HG02943 (cell line): ENCODE measurements at regions not wholly inside any gene's neighbourhood (a gene's known extent, or its start where the extent isn't known, plus 50 kb on each side); places are given as distances from the start of the nearest gene placed in this dataset.
"Not testable (repeated sequence)": the region's sequence is repeated elsewhere in the genome, so short reads cannot be mapped to it uniquely, and the experiment has no call there.

Experiments used
- ATAC-seq: cut with Tn5 transposase; IDR thresholded peaks from one replicate; pipeline ENCODE4 v1.9.1; 2021; ENCODE audit warnings: mild to moderate bottlenecking, low read depth, moderate library complexity; ENCODE audit not compliant: unreplicated experiment

DNA sequence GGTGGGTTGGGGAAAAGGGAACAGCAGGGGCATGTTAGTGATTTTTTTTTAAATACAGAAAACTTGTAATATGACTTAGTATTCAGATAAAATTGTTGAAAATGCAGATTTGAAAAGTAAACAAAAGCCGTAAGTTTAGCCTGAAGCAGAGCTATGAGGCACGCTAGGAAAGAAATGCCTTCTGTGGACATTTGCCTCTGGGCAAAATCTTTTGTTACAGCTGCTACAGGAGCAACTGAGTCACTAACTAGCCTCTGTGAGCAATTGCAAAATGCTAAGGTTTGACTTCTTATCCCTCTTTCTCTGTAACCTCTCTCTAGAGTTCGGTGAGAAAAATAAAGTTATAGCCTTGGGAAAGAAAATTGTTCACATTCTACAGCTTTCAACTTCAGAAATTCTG, 350.0 kb downstream of the SLC7A11 start:
- ATAC-seq, result no peak

- ATAC-seq, result no peak
These were observed 351.3 kb downstream of the SLC7A11 start for GRCh38 chr4:137890812-137891211.

DNA sequence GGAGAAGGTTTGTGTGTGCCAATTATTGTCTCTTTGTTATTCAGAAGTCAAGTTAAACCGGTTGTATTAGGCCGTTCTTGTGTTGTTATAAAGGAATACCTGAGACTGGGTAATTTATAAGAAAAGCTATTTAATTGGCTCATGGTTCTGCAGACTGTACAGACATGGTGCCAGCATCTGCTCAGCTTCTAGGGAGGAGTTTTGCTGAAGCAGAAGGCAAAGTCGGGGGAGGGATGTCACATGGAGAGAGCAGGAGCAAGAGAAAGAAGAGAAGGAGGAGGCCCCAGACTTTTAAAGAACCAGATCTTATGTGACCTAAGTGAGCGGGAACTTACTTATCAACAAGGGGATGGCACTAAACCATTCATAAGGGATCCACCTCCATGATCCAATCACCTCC, 349.3 kb upstream of the PCDH18 start:
- no peak for ATAC-seq

DNA sequence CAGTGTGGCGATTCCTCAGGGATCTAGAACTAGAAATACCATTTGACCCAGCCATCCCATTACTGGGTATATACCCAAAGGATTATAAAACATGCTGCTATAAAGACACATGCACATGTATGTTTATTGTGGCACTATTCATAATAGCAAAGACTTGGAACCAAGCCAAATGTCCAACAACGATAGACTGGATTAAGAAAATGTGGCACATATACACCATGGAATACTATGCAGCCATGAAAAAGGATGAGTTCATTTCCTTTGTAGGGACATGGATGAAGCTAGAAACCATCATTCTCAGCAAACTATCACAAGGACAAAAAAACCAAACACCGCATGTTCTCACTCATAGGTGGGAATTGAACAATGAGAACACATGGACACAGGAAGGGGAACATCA, 335.8 kb upstream of the PCDH18 start:
- not testable (repeated sequence) for ATAC-seq

DNA sequence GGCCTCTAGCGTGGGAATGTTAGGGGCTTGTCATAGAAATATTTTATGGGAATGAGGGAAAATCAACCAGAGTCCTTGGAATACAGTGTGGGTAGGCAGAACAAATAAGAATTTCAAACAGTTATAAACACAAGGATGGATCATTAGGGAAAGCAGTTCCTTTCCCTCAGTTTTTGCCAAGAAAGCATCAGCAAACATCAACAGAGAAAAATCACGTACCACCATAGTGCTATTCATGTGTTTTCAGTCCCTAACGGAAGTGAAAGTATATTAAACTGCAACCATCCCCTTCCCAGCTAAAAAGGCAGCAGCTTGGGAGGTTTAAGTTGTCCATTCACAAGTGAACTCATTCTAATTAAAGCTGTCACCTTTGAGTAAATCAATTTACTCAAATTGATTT, 334.4 kb upstream of the PCDH18 start:
- ATAC-seq, result no peak

DNA sequence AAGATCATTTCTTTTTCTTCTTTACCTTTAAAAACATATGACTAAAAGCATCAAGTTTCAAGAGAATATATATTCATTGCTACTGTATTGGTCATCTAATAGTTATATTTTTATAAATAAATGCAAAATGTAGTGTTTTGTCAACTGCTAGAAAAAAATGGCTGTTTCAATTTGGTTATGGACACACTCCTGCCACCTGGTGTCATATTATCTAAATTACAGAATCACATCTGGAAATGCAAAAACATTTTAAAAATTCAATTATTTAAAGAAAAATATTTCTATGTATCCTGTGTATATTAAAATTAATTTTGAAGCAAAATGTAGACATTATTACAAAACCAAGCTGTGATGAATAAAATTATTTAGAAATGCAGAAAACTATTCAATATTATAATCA, 329.4 kb upstream of the PCDH18 start:
- no peak for ATAC-seq

DNA sequence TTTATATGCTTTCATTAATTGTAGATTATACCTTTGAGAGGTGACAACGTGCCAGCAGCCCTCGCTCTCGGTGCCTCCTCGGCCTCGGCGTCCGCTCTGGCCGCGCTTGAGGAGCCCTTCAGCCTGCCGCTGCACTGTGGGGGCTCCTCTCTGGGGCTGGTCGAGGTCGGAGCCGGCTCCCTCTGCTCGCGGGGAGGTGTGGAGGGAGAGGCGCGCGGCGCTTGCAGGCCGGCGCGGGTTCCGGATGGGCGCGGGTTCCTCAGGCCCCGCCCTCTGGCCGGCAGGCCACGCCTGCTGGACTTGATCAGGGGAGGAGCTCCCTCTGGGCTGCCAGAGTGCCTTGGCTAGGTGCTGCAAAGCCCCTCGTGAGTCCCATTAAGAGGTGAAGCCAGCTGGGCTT, 321.1 kb upstream of the PCDH18 start:
- no peak for ATAC-seq

GRCh38 chr4:137852326-137852725, 320.0 kb upstream of the PCDH18 start:
- no peak for ATAC-seq

DNA sequence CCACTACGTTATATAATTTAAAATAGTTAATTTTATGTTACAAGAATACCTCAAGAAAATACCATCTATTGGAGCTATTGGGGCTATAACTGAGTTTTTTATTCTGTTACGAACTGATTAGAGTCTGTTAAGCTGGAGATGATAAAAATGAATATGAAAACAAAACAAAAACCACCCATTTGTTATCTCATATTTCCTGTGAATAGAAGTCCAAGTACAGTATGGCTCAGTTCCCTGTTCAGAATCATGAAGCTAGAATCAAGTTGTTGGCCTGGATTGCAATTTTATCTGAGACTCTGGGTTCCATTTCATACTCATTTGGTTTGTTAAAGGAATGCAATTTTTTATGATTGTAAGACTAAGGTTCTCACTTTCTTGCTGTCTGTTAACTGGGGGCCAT, 319.1 kb upstream of the PCDH18 start:
- no peak for ATAC-seq

GRCh38 chr4:137827945-137828344, 295.7 kb upstream of the PCDH18 start:
- not testable (repeated sequence) for ATAC-seq

GRCh38 chr4:137825505-137825904, 293.2 kb upstream of the PCDH18 start:
- no peak for ATAC-seq

DNA sequence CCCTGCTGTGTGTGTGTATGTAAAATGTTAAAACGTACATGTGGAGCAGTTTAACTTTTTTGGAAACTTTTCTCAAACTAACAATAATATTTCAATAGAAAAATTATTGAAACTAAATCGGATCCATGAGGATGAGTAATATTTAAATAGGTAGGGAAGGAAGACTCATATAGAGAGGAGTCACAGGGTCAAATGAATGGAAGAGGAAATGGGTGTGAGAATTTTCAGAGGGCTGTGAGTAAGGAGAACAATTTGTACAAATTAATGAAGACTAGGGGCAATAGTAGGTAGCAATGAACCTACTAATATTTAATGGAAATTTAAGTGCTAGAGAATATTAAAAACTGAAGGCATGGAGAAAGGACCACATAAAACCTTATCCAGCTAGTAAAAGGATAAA, 290.7 kb upstream of the PCDH18 start:
- no peak for ATAC-seq

DNA sequence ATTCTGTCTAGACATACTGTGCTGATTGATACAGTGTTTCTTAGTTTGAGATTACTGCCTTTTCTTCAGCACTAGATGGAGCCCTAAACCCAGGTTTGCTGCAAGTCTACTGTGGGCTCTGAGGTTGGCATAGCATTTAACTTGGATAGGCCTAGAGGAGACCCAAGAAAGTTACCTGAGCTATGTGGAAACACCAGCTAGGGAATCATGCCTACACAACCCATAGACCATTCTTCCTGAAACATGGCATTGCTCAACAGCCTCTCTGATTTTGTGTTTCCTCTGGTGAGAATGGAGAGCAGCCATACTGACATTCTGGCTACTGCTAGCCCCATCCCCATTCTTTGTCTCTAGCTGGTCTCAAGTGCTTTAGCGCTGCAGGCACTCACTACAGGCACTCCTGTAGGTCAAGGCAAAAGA, 287.7 kb upstream of the PCDH18 start:
- ATAC-seq, result peak; percentile 66

GRCh38 chr4:137812258-137812657, 280.0 kb upstream of the PCDH18 start:
- ATAC-seq, result no peak

DNA sequence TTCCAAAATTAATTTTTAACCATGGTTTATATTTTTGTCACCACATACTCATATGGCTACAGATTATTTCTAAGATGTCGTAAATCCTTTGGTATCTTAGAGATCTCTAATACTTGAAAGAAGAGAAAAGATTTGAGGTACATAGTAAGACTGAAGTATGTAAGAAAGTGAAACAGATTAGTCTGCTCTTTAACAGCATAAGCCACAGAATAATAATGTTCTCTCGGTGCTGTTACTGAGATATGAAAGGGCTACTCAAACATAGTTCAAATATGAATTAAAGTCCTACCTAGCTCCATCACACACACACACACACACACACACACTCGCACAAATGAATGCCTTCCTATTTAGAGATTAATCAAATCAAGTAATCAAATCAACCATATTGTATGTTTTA, 274.1 kb upstream of the PCDH18 start:
- no peak for ATAC-seq

DNA sequence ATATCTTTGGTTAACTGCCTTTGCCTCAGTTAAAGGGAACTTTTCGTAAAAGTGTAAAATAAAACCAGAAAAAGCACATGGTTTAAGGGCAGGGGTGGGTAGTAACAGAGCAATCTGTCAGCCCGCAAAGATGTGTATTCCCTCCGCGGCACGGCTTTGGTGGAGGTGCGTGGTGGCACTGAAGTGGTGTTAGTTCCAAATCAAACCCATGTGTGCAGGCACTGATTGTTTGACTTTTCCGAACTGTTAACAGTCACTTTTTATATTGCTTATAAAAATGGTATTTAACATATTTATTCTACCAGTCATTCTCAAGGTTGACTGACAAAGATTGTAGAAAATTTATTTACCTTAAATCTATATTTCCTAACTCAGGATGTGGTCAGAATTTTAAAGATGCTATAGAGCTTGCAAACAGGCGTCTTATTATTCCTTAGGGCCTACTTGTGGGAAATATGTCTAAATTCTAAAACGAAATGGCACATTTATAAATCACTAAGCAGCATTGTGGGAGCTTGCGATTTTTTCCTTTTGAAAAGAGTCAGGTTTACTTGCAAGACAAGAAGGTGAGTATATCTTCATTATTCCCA, 272.7 kb upstream of the PCDH18 start:
- no peak for ATAC-seq

GRCh38 chr4:137800861-137801260, 268.6 kb upstream of the PCDH18 start:
- ATAC-seq, result no peak

DNA sequence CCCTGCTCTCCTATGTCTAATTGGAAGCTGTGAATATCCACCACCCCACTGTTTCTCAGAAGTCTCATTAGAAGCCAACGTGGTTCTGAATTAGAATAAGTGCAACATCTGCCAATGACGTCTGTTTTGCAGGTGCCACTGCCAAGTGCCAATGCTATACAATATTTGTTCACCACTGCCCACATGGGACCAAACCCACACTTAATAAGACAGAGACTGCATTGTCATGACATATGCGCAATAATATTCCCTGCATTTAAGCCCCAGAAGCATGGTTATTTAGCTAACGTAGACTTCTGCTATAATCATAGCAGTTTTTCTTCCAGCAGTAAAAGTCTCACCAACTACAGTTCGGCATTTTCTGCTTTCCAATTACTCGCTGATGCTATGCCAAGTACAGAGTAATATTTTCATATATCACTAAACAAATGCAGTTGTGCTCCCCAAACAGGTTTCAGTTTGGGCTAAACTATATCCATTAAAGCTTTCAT, 262.5 kb upstream of the PCDH18 start:
- ATAC-seq, result no peak

DNA sequence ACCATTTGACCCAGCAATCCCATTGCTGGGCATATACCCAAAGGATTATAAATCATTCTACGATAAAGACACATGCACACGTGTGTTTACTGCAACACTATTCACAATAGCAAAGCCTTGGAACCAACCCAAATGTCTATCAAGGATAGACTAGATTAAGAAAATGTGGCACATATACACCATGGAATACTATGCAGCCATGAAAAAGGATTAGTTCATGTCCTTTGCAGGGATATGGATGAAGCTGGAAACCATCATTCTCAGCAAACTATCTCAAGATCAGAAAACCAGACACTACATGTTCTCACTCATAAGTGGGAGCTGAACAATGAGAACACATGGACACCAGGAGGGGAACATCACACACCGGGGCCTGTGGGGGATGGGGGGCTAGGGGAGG, 257.0 kb upstream of the PCDH18 start:
- not testable (repeated sequence) for ATAC-seq

DNA sequence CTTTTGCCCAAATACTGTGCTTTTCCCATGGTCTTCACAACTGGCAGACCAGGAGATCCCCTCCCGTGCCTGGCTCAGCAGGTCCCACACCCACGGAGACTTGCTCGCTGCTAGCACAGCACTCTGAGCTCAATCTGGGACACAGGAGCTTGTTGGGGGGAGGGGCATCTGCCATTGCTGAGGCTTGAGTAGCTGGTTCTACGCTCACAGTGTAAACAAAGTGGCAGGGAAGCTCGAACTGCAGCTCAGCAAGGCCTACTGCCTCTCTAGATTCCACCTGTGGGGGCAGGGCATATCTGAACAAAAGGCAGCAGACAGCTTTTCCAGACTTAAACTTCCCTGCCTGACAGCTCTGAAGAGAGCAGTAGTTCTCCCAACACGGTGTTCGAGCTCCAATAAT, 251.6 kb upstream of the PCDH18 start:
- ATAC-seq, result not testable (repeated sequence)

- ATAC-seq, result no peak
These were observed 243.4 kb upstream of the PCDH18 start for GRCh38 chr4:137775701-137776100.

- ATAC-seq, result no peak
These were observed 242.2 kb upstream of the PCDH18 start for GRCh38 chr4:137774501-137774900.

DNA sequence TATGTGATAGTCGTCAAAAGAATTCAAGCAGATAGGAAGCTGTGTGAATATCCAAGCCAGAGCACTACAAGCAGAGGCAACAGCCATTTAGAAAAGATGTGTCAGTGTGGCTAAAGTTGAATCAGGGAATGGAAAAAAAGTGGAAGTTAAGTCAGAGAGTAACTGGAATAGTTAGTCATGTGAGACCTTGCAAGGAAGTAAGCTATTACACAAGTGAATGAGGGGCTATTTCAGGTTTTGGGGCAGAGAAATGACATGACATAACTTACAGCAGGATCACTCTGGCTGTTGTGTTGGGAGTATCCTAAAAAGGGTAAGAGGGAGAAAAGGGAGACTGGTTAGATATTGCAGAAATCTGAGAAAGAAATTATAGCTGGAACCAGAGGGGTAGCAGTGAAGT, 236.6 kb upstream of the PCDH18 start:
- no peak for ATAC-seq
